SK-N-MC (cell line): ENCODE measurements at regions not wholly inside any gene's neighbourhood (a gene's known extent, or its start where the extent isn't known, plus 50 kb on each side); places are given as distances from the start of the nearest gene placed in this dataset.

Source experiments
- FOXP2 ChIP-seq: optimal IDR thresholded peaks from 2 replicates; pipeline ENCODE3; 2011; ENCODE audit warnings: mild to moderate bottlenecking, moderate library complexity; ENCODE audit not compliant: insufficient read depth; ENCODE audit errors: extremely low read length, control extremely low read depth
- POLR2AphosphoS5 ChIP-seq: IDR thresholded peaks from 2 replicates; pipeline ENCODE4 v1.6.1; 2012; ENCODE audit warnings: mild to moderate bottlenecking, low read depth, low read length, borderline replicate concordance

DNA sequence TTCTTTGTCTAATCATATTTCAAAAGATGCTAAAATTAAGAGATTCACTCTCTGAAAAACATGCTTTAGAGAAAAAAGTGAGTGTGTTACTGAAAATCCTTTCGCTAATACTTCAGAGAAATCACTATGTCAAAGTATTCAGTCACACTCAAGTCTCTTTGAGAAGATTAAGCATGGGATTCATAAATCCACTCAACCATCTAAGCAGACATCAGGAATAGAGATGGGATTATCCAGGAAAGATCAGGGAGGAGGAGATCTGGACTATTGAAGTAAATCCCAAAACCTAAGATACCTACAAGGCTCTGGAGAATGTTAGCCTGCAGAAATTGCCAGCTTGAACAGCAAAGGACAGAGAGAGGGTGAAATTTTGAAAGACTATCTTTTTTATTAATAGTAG lies 317.2 kb upstream of the ACO1 start:
- TF ChIP-seq POLR2AphosphoS5 (no peak), FOXP2 (no peak)
